IMR-90 (cell line): ENCODE measurements at regions not wholly inside any gene's neighbourhood (a gene's known extent, or its start where the extent isn't known, plus 50 kb on each side); places are given as distances from the start of the nearest gene placed in this dataset.

ENCODE experiments used
- ATAC-seq: fragments of 200-7000 bp; cut with Tn5 transposase; 2 replicates; pipeline ENCODE4 v1.9.1; 2020; ENCODE audit warnings: low read depth, mild to moderate bottlenecking, moderate library complexity
- BruUV-seq: library from RNA; stranded (reverse); fragments of 400-500 nt; replicated peaks from 2 replicates; lab custom pipeline; 2021; lab: Mats Ljungman, UMichigan
- CTCF ChIA-PET: fragments of 300-600 bp; formaldehyde crosslinking; extraction: SDS; loops from one replicate; lab custom pipeline; 2021; ENCODE audit warnings: antibody characterized with exemption; lab: Yijun Ruan, JAX
- POLR2A ChIA-PET: fragments of 300-600 bp; sonication (Branson Sonifier 250); formaldehyde crosslinking; loops from one replicate; lab custom pipeline; 2022; ENCODE audit warnings: antibody characterized with exemption; ENCODE audit not compliant: unreplicated experiment; lab: Charles Lee
- DNase-seq: peaks from one replicate; pipeline ENCODE4 v3.0.0; 2013
- H2AFZ ChIP-seq: replicated peaks from 2 replicates; pipeline ENCODE3; 2013; ENCODE audit warnings: low read length, mild to moderate bottlenecking; ENCODE audit not compliant: poor library complexity
- H2AK5ac ChIP-seq: 2 replicates; pipeline ENCODE4 v1.6.1; 2013; ENCODE audit warnings: low read depth, low read length, inconsistent platforms
- H2AK9ac ChIP-seq: replicated peaks from 2 replicates; pipeline ENCODE3; 2013; ENCODE audit warnings: mild to moderate bottlenecking, low read depth, low read length, moderate library complexity; ENCODE audit not compliant: poor library complexity
- H2BK120ac ChIP-seq: 2 replicates; pipeline ENCODE4 v1.6.1; 2013; ENCODE audit warnings: low read depth, low read length, inconsistent platforms
- H2BK15ac ChIP-seq: 3 replicates; pipeline ENCODE4 v1.6.1; 2013; ENCODE audit warnings: low read depth, low read length, inconsistent platforms
- H2BK20ac ChIP-seq: 2 replicates; pipeline ENCODE4 v1.6.1; 2013; ENCODE audit warnings: low read depth, mild to moderate bottlenecking, inconsistent platforms, low read length, moderate library complexity
- H2BK5ac ChIP-seq: 2 replicates; pipeline ENCODE4 v1.6.1; 2013; ENCODE audit warnings: mild to moderate bottlenecking, low read depth, low read length, inconsistent platforms; ENCODE audit not compliant: poor library complexity, severe bottlenecking
- H3K14ac ChIP-seq: replicated peaks from 2 replicates; pipeline ENCODE4 v1.6.1; 2013; ENCODE audit warnings: low read depth, low read length, inconsistent platforms
- H3K18ac ChIP-seq: 2 replicates; pipeline ENCODE4 v1.6.1; 2013; ENCODE audit warnings: low read depth, low read length, control low read depth
- H3K23ac ChIP-seq: 2 replicates; pipeline ENCODE4 v1.6.1; 2013; ENCODE audit warnings: low read depth, low read length, inconsistent platforms
- H3K27ac ChIP-seq: 2 replicates; pipeline ENCODE4 v1.5.1; 2013; ENCODE audit warnings: mild to moderate bottlenecking, control low read depth, low read length; ENCODE audit not compliant: insufficient read depth
- H3K27me3 ChIP-seq: 2 replicates; pipeline ENCODE4 v1.6.1; 2013; ENCODE audit warnings: low read length; ENCODE audit not compliant: control insufficient read depth, insufficient read depth
- H3K36me3 ChIP-seq: 2 replicates; pipeline ENCODE4 v1.6.1; 2013; ENCODE audit warnings: low read length, mixed read lengths; ENCODE audit not compliant: control insufficient read depth, insufficient read depth
- H3K4ac ChIP-seq: 2 replicates; pipeline ENCODE4 v1.6.1; 2013; ENCODE audit warnings: low read depth, low read length, inconsistent platforms
- H3K4me1 ChIP-seq: 2 replicates; pipeline ENCODE4 v1.6.1; 2013; ENCODE audit warnings: low read length, mixed read lengths; ENCODE audit not compliant: control insufficient read depth, insufficient read depth
- H3K4me2 ChIP-seq: 2 replicates; pipeline ENCODE4 v1.6.1; 2013; ENCODE audit warnings: low read depth, mild to moderate bottlenecking, control low read depth, low read length, moderate library complexity
- H3K4me3 ChIP-seq: 2 replicates; pipeline ENCODE4 v1.5.1; 2013; ENCODE audit warnings: low read depth, mild to moderate bottlenecking, control low read depth, low read length, moderate library complexity; ENCODE audit not compliant: insufficient read depth
- H3K56ac ChIP-seq: 2 replicates; pipeline ENCODE4 v1.6.1; 2013; ENCODE audit warnings: low read length, inconsistent platforms; ENCODE audit not compliant: insufficient read depth; ENCODE audit errors: extremely low read depth
- H3K79me1 ChIP-seq, 2 experiments: 2 replicates each; pipeline ENCODE4 v1.6.1; 2013; ENCODE audit warnings: low read length in 2 of 2, inconsistent platforms in 1 of 2, low read depth in 1 of 2
- H3K9ac ChIP-seq: 2 replicates; pipeline ENCODE4 v1.6.1; 2013; ENCODE audit warnings: low read depth, low read length, control low read depth
- H3K9me1 ChIP-seq: 2 replicates; pipeline ENCODE4 v1.6.1; 2013; ENCODE audit warnings: low read length, inconsistent platforms; ENCODE audit not compliant: insufficient read depth
- H3K9me3 ChIP-seq: 2 replicates; pipeline ENCODE4 v1.6.1; 2013; ENCODE audit warnings: low read length; ENCODE audit not compliant: control insufficient read depth, insufficient read depth
- H4K20me1 ChIP-seq: 2 replicates; pipeline ENCODE4 v1.6.1; 2013; ENCODE audit warnings: low read length, inconsistent platforms; ENCODE audit not compliant: insufficient read depth
- H4K5ac ChIP-seq: 2 replicates; pipeline ENCODE4 v1.6.1; 2013; ENCODE audit warnings: mild to moderate bottlenecking, low read depth, low read length, control low read depth
- H4K8ac ChIP-seq, 2 experiments: 2 replicates each; pipeline ENCODE4 v1.6.1; 2013; ENCODE audit warnings: low read depth in 2 of 2, low read length in 2 of 2, control low read depth in 1 of 2, inconsistent platforms in 1 of 2
- H4K91ac ChIP-seq: 2 replicates; pipeline ENCODE4 v1.6.1; 2013; ENCODE audit warnings: low read depth, low read length, inconsistent platforms; ENCODE audit not compliant: insufficient read depth
- CEBPB ChIP-seq: IDR thresholded peaks from 2 replicates; pipeline ENCODE4 v1.6.1; 2012; ENCODE audit warnings: low read depth, low read length, improper control_type of control experiment
- CHD1 ChIP-seq: IDR thresholded peaks from 2 replicates; pipeline ENCODE4 v1.6.1; 2012; ENCODE audit warnings: low read depth, low read length, improper control_type of control experiment
- CTCF ChIP-seq: conservative IDR thresholded peaks from 2 replicates; pipeline ENCODE4 v1.5.1; 2012; ENCODE audit warnings: mild to moderate bottlenecking, low read depth, low read length, improper control_type of control experiment
- RFX5 ChIP-seq: IDR thresholded peaks from 2 replicates; pipeline ENCODE4 v1.8.0; 2012; ENCODE audit warnings: low read depth, mild to moderate bottlenecking, low read length, moderate library complexity
- SMC3 ChIP-seq: fragments of 150-350 bp; IDR thresholded peaks from 2 replicates; pipeline ENCODE4 v1.6.1; 2016; ENCODE audit warnings: low read depth, mild to moderate bottlenecking, antibody characterized with exemption, low read length, moderate library complexity
- WGBS, 2 experiments: methylation state at CpG; one replicate each; pipeline versions ENCODE4 v1.1.5 to v1.1.7; 2013; ENCODE audit warnings: missing lambda C conversion rate in 2 of 2; ENCODE audit not compliant: insufficient read length in 1 of 2; ENCODE audit errors: extremely low coverage in 2 of 2; 5-methylcytosine and 5-hydroxymethylcytosine counted together
- dilution Hi-C: fragments of 300-500 bp; cut with HindIII; formaldehyde crosslinking; loops from one replicate; pipeline ENCODE4 v1.14.3; 2018; ENCODE audit warnings: low sequenced_read_pairs; ENCODE audit not compliant: unreplicated experiment
- in situ Hi-C: fragments of 300-500 bp; cut with MboI; formaldehyde crosslinking; loops from 3 replicates; pipeline ENCODE4 v1.14.3; 2019; ENCODE audit warnings: low sequenced_read_pairs, inconsistent platforms, mixed read lengths
- intact Hi-C: fragments of 100-400 bp; cut with micrococcal nuclease; formaldehyde crosslinking; loops from 2 replicates; pipeline ENCODE4 v1.10.0; 2022

GRCh38 chr2:118177884-118178283 is 89.6 kb downstream of the INSIG2 start:
- Histone ChIP-seq H3K56ac (no peak overlapping the region), H3K9ac (no peak overlapping the region), H3K9me3 (no peaks in the 10 kb centered on the region), H2BK120ac (no peak overlapping the region), H3K79me1 (no peaks in the 10 kb centered on the region), H3K18ac (no peak overlapping the region), H3K23ac (no peak overlapping the region), H3K4me2 (no peak overlapping the region), H4K91ac (no peak overlapping the region), H2BK5ac (no peak overlapping the region), H4K20me1 (no peaks in the 10 kb centered on the region), H2AK5ac (no peak overlapping the region), H2BK20ac (no peak overlapping the region), H4K8ac (no peak overlapping the region), H3K4ac (no peak overlapping the region), H2BK15ac (no peak overlapping the region), H2AFZ (no peak overlapping the region), H3K14ac (no peak overlapping the region), H3K27me3 (peaks cover 4% of the 10 kb centered on the region; the same call in 1 of the 2 replicates), H3K4me3 (no peak overlapping the region), H3K9me1 (no peaks in the 10 kb centered on the region), H2AK9ac (no peak overlapping the region), H3K36me3 (no peaks in the 10 kb centered on the region), H3K4me1 (no peaks in the 10 kb centered on the region), H3K27ac (no peak overlapping the region), H4K5ac (no peak overlapping the region)
- TF ChIP-seq CEBPB = no peak
- TF ChIP-seq SMC3 = no peak
- TF ChIP-seq RFX5 = no peak
- TF ChIP-seq CTCF = no peak
- TF ChIP-seq CHD1 = no peak
- dilution Hi-C loops = no loop called here
- WGBS, 2 experiments = no CpG with 5 or more reads among the region's 2 CpGs
- no peak for DNase-seq
- intact Hi-C loops = no loop called here
- in situ Hi-C loops = no loop called here
- no TSS peak for BruUV-seq
- POLR2A ChIA-PET = no interaction called here
- ATAC-seq = no peak
- CTCF ChIA-PET = no interaction called here
